Type B pancreatic cell (in vitro differentiated cells): ENCODE measurements at regions not wholly inside any gene's neighbourhood (a gene's known extent, or its start where the extent isn't known, plus 50 kb on each side); places are given as distances from the start of the nearest gene placed in this dataset.

ENCODE experiments used
- DNase-seq: peaks from one replicate; pipeline ENCODE4 v3.0.0; 2021; ENCODE audit warnings: mixed read lengths; ENCODE audit not compliant: unreplicated experiment; ENCODE audit errors: extremely low spot score
- H3K27ac Mint-ChIP-seq: 2 replicates; pipeline ENCODE4 v1.8.0; 2021; ENCODE audit warnings: mild to moderate bottlenecking, mixed read lengths
- H3K27me3 Mint-ChIP-seq: 2 replicates; pipeline ENCODE4 v1.8.0; 2021; ENCODE audit warnings: mixed read lengths
- H3K36me3 Mint-ChIP-seq: 2 replicates; pipeline ENCODE4 v1.8.0; 2021; ENCODE audit warnings: mixed read lengths
- H3K4me1 Mint-ChIP-seq: one replicate; pipeline ENCODE4 v1.8.0; 2021; ENCODE audit warnings: mixed read lengths; ENCODE audit not compliant: unreplicated experiment
- H3K4me3 Mint-ChIP-seq: 2 replicates; pipeline ENCODE4 v1.8.0; 2021; ENCODE audit warnings: mild to moderate bottlenecking, mixed read lengths
- H3K9me3 Mint-ChIP-seq: 2 replicates; pipeline ENCODE4 v1.8.0; 2021; ENCODE audit warnings: mixed read lengths
- TF ChIP-seq, protein P1 (sequence below): fragments of 200-600 bp; sonication (generic); conservative IDR thresholded peaks from 2 replicates; pipeline ENCODE4 v1.5.0; 2021; ENCODE audit warnings: antibody characterized with exemption, mild to moderate bottlenecking

DNA sequence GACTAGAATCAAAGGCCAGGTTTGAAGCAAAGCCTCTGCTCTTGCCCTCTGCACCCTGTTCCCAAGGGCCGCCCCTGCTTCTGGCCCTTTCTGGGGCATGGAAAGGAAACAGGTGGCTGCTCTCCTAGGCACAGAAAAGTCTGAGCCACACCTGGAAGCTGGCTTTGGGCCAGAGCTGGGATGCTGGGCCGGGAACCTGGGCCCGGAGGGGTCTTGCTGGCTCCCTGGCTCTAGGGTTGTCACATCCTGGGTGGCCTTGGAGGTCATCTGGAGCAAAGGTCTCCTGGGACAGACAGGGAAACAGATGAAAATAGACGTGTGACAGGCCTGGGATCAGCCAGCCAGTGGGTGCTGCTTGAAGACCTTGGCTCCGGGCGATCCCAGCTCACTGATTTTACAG is 74.1 kb upstream of the LHX1 start:
- Mint-ChIP-seq H3K27ac (no peak overlapping the region), H3K9me3 (no peaks in the 10 kb centered on the region), H3K4me1 (peaks cover 5% of the 10 kb centered on the region), H3K4me3 (no peak overlapping the region), H3K27me3 (peaks cover 25% of the 10 kb centered on the region), H3K36me3 (no peaks in the 10 kb centered on the region)
- DNase-seq: no peak
- TF ChIP-seq, protein P1, sequence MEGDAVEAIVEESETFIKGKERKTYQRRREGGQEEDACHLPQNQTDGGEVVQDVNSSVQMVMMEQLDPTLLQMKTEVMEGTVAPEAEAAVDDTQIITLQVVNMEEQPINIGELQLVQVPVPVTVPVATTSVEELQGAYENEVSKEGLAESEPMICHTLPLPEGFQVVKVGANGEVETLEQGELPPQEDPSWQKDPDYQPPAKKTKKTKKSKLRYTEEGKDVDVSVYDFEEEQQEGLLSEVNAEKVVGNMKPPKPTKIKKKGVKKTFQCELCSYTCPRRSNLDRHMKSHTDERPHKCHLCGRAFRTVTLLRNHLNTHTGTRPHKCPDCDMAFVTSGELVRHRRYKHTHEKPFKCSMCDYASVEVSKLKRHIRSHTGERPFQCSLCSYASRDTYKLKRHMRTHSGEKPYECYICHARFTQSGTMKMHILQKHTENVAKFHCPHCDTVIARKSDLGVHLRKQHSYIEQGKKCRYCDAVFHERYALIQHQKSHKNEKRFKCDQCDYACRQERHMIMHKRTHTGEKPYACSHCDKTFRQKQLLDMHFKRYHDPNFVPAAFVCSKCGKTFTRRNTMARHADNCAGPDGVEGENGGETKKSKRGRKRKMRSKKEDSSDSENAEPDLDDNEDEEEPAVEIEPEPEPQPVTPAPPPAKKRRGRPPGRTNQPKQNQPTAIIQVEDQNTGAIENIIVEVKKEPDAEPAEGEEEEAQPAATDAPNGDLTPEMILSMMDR: no peak

DNA sequence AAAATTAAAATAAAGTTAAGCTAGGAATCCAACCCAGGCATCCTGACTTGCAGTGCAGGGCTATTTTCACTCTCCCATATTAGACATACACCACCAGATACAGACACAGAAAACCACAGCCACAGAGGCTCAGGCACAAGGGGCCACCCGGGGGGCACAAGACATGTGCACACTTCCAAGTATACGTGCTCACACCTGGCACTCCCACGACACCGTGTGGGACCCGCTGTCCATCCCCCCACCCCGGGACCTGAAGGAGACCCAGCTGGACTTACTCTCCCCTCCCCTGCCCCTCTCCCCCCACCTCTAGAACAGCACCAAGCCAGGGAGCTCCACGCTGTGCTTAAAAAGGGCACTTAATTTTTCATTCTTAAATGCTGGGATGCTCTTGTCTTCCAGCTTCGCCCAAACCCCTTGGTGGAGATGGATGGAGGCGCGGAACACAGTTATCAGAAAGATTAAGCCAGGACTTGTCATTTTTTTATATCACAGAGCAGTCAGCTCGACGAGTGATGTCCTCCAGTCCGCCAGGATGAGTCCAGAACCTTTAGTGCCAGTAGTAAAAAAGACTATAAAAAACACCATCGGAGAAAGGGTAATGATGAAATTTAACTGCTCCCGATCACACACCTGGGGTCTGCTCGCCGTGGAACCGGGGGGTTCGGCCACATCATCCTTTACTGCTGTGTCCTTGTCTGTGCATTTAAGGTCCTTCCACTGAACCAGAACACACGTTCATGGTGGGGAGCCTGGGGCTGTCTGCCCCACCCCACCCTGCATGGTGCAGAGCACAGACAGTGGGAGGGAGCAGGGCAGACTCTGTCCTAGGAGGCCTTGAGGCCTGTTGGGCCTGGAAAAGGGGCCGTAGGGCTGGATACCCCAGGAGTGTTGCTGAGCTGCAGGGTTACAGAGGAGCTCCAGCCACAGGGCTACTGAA is 73.3 kb upstream of the LHX1 start:
- no peak overlapping the region for H3K27ac Mint-ChIP-seq
- no peaks in the 10 kb centered on the region for H3K36me3 Mint-ChIP-seq
- peaks cover 29% of the 10 kb centered on the region for H3K27me3 Mint-ChIP-seq
- no peak overlapping the region for H3K4me3 Mint-ChIP-seq
- TF ChIP-seq, protein P1: no peak
- no peaks in the 10 kb centered on the region for H3K9me3 Mint-ChIP-seq
- H3K4me1 Mint-ChIP-seq: peaks cover 5% of the 10 kb centered on the region
- DNase-seq: no peak

DNA sequence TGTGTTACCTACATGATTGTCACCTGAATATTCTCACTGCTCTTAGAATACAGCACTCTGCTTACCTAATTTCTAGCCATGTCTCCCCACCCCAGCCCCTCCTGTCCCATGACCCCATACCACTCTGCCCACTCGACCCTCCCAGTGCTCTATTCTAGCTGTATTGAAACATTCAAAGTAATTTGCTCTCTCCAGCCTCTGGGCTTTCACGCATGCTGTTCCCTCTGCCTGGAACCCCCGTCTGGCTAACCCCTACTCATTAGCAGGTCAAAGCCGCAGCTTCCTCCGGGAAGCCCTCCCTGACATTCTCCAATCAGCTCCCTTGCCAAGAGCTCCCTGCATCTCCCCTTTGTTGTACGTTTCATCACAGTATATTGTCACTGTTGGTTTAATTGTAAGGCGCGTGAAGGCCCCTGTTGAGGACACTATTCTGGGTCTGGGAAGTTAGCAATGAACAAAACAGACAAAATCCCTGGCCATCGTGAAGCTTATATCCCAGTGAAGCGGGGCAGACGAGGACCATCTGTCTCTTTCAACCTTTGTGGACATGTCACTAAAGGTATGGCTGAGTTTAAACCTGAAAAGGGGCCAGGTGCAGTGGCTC is 72.3 kb upstream of the LHX1 start:
- TF ChIP-seq, protein P1: no peak

DNA sequence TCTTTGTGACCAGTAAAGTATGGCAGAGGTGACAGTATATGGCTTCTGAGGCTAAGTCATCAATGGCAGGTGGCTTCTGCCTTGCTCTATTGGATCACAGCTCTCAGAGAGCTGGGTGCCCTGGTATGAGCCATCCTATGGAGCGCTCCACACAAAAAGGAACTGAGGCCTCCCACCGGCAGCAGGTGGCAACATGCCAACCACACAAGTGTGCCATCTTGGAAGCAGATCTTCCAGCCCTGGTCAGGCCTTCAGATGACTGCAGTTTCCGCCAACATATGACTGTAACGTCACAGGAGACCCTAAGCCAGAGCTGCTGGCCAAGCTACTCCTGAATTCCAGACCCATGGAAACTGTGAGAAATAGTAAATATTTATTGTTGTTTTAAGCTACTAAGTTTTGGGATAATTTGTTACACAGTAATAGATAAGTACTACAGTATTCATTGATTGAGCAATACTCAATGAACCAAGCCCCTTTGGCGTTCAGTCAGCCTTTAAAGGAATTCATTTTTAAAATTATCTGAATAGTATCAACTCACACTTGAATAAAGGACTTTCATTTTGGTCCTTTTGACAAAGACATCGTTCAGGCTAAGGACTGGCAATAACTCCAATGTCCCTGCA is 69.4 kb upstream of the LHX1 start:
- TF ChIP-seq, protein P1: no peak
- Mint-ChIP-seq H3K36me3 (no peaks in the 10 kb centered on the region), H3K27ac (no peak overlapping the region), H3K9me3 (no peaks in the 10 kb centered on the region), H3K4me3 (no peak overlapping the region), H3K27me3 (peaks cover 30% of the 10 kb centered on the region), H3K4me1 (peaks cover 5% of the 10 kb centered on the region)
- no peak for DNase-seq

More for the DNA sequence above, 72.3 kb upstream of the LHX1 start:
- H3K27ac Mint-ChIP-seq: no peak overlapping the region
- peaks cover 31% of the 10 kb centered on the region for H3K27me3 Mint-ChIP-seq
- no peaks in the 10 kb centered on the region for H3K9me3 Mint-ChIP-seq
- H3K4me1 Mint-ChIP-seq: peaks cover 5% of the 10 kb centered on the region
- no peaks in the 10 kb centered on the region for H3K36me3 Mint-ChIP-seq
- no peak overlapping the region for H3K4me3 Mint-ChIP-seq
- DNase-seq: no peak

DNA sequence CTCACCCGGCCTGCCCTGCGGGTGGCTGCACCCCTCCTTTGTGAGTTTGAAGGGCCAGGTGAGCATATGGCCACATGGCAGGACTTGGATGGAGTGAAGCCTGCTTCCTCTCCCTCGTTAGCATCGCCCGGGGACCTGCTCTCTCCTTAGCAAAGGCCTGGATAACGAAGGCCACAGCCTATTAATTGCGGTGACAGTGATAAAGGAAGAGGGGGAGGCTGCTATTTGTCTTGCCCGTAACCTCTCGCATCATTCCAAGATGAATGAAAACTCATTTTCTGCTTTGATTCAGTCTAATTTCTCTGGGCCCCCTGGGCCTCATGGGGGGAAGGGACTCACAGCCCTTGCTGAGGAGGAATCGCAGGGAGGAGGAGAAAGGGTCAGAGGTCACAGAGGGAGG is 68.5 kb upstream of the LHX1 start:
- Mint-ChIP-seq H3K4me1 (peaks cover 5% of the 10 kb centered on the region), H3K36me3 (no peaks in the 10 kb centered on the region), H3K9me3 (no peaks in the 10 kb centered on the region), H3K4me3 (no peak overlapping the region), H3K27me3 (peaks cover 30% of the 10 kb centered on the region), H3K27ac (no peak overlapping the region)
- TF ChIP-seq, protein P1: no peak
- no peak for DNase-seq
